Testis (tissue), 2 donors: ENCODE measurements at regions not wholly inside any gene's neighbourhood (a gene's known extent, or its start where the extent isn't known, plus 50 kb on each side); places are given as distances from the start of the nearest gene placed in this dataset.

Source experiments
- DNase-seq: peaks from one replicate; pipeline ENCODE4 v3.0.0-alpha.2; 2019
- H3K27ac ChIP-seq, 2 donors: fragments of 200-600 bp; sonication (generic); one replicate each; pipeline ENCODE4 v1.5.1; 2019
- H3K27me3 ChIP-seq: fragments of 200-600 bp; sonication (generic); one replicate; pipeline ENCODE4 v1.5.1; 2019
- H3K36me3 ChIP-seq: fragments of 200-600 bp; sonication (generic); one replicate; pipeline ENCODE4 v1.5.1; 2017; ENCODE audit warnings: low read depth; ENCODE audit errors: missing control alignments
- H3K4me1 ChIP-seq: fragments of 200-600 bp; sonication (generic); one replicate; pipeline ENCODE4 v1.5.1; 2019
- H3K4me3 ChIP-seq, 2 donors: fragments of 200-600 bp; sonication (generic); one replicate each; pipeline ENCODE4 v1.5.1; 2017 to 2019
- H3K9me3 ChIP-seq: fragments of 200-600 bp; sonication (generic); one replicate; pipeline ENCODE4 v1.5.1; 2017
- POLR2A ChIP-seq: fragments of 450-650 bp; IDR thresholded peaks from one replicate; pipeline ENCODE4 v1.6.1; 2017; ENCODE audit warnings: antibody characterized with exemption, mild to moderate bottlenecking, moderate library complexity
- WGBS, 2 donors: methylation state at CpG; one replicate each; pipeline ENCODE4 v1.1.5; 2018; 5-methylcytosine and 5-hydroxymethylcytosine counted together
- intact Hi-C: fragments of 100-400 bp; cut with DNase I; formaldehyde crosslinking; loops from one replicate; pipeline ENCODE4 v1.15.1; 2023; ENCODE audit warnings: low total_unique reads
- TF ChIP-seq, protein P1 (sequence below), 3 experiments: fragments of 450-650 bp in 2 of 3; fragments of 200-600 bp in 1 of 3; sonication (generic) in 1 of 3; IDR thresholded peaks; one replicate each; pipeline ENCODE4 v1.5.1; 2016 to 2019; ENCODE audit warnings: antibody characterized with exemption in 3 of 3, mild to moderate bottlenecking in 2 of 3, moderate library complexity in 1 of 3

DNA sequence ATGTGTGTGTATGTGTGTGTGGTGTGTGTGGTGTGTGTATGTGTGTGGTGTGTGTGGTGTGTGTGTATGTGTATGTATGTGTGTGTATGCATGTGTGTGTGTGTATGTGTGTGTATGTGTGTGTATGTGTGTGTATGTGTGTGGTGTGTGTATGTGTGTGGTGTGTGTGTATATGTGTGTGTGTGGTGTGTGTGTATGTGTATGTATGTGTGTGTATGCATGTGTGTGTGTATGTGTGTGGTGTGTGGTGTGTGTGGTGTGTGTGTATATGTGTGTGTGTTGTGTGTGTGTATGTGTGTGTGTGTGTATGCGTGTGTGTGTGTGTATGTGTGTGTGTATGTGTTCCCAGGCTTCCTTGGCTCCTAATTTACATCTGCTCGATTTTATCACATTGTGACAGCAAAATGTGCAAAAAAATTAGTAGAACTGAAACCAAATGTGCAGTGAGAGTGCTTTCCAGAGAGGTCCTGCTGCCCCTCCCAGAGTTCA lies 234.5 kb downstream of the BMP7 start:
- 56 to 62% methylated on average over 2 of the region's 2 CpGs for WGBS, 2 donors
- Histone ChIP-seq H3K36me3 (no peaks in the 10 kb centered on the region), H3K4me1 (no peaks in the 10 kb centered on the region), H3K4me3 (no peak overlapping the region), H3K27ac (no peak overlapping the region), H3K9me3 (no peaks in the 10 kb centered on the region), H3K27me3 (no peaks in the 10 kb centered on the region)
- DNase-seq: no peak
- intact Hi-C loops: no loop called here
- no peak for TF ChIP-seq POLR2A
- TF ChIP-seq, protein P1, sequence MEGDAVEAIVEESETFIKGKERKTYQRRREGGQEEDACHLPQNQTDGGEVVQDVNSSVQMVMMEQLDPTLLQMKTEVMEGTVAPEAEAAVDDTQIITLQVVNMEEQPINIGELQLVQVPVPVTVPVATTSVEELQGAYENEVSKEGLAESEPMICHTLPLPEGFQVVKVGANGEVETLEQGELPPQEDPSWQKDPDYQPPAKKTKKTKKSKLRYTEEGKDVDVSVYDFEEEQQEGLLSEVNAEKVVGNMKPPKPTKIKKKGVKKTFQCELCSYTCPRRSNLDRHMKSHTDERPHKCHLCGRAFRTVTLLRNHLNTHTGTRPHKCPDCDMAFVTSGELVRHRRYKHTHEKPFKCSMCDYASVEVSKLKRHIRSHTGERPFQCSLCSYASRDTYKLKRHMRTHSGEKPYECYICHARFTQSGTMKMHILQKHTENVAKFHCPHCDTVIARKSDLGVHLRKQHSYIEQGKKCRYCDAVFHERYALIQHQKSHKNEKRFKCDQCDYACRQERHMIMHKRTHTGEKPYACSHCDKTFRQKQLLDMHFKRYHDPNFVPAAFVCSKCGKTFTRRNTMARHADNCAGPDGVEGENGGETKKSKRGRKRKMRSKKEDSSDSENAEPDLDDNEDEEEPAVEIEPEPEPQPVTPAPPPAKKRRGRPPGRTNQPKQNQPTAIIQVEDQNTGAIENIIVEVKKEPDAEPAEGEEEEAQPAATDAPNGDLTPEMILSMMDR (IDR thresholded peaks at IDR 0.05): no peak

DNA sequence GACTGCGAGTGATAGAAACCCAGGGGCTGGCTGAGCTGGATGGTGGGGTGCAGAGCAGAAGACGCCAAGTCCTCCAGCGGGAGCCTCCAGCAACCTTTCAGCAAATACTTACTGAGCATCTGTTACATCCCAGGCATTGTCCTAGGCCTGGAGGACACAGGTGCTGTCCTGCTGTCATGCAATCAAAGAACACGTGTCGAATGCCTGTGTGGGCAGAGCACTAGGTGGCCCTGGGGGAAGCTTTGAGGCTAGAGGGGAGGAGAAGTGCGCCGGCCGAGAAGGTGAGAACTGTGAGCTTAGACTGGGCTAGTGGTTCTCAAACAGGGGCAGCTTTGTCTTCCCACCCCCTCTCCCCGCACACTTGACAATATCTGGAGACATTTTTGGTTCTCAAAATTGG lies 233.6 kb downstream of the BMP7 start:
- DNase-seq: no peak
- H3K4me1 ChIP-seq: no peaks in the 10 kb centered on the region
- 75 to 84% methylated on average over 9 of the region's 9 CpGs for WGBS, 2 donors
- TF ChIP-seq, protein P1 (IDR thresholded peaks at IDR 0.05): no peak
- TF ChIP-seq POLR2A: no peak
- H3K27ac ChIP-seq: no peak overlapping the region
- no peaks in the 10 kb centered on the region for H3K36me3 ChIP-seq
- H3K9me3 ChIP-seq: no peaks in the 10 kb centered on the region
- intact Hi-C loops: no loop called here
- no peaks in the 10 kb centered on the region for H3K27me3 ChIP-seq
- no peak overlapping the region for H3K4me3 ChIP-seq

DNA sequence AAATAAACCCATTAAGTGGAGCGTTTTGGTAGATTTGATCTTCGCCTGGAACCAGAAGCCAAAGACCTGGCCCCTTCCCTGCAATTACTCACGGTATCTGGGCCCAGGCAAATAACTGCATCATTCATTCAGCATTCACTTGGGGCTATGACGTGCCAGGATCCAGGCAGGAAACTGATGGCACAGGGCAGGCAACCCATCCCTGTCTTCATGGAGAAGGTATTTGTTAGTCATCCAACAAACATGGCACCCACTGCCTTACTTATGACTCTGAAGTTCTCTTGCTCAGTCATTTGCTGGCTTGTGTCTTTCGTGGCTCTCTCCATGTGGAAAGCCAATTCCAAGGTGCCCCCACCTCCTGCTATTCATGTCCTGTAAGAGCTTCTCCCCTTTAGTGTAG lies 232.4 kb downstream of the BMP7 start:
- no peaks in the 10 kb centered on the region for H3K4me1 ChIP-seq
- intact Hi-C loops: no loop called here
- 85 to 86% methylated on average over 5 of the region's 5 CpGs for WGBS, 2 donors
- no peak for DNase-seq
- H3K27ac ChIP-seq: no peak overlapping the region
- no peaks in the 10 kb centered on the region for H3K27me3 ChIP-seq
- H3K9me3 ChIP-seq: no peaks in the 10 kb centered on the region
- no peaks in the 10 kb centered on the region for H3K36me3 ChIP-seq
- H3K4me3 ChIP-seq: no peak overlapping the region
- TF ChIP-seq, protein P1 (IDR thresholded peaks at IDR 0.05): no peak
- no peak for TF ChIP-seq POLR2A

DNA sequence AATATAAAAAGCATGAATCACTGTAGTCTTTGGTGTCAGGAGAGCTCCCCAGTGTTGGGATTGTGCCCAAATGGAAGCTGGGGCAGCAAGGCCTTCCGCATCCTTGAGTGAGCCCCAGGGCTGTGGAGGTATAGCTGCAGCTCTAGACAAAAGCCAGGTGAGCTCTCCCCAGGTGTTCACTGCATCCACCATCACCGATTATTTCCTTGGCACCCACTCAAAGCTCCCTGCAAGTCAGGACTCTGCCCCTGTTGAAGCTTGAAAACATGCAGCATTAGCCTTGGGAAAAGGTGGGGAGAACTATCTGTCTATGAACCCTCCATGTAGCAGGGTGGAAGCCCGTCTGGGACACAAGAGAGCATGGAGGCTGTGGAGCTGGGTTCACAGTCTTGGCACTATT lies 228.8 kb downstream of the BMP7 start:
- Histone ChIP-seq H3K36me3 (no peaks in the 10 kb centered on the region), H3K4me3 (no peak overlapping the region), H3K4me1 (no peaks in the 10 kb centered on the region), H3K9me3 (no peaks in the 10 kb centered on the region), H3K27me3 (no peaks in the 10 kb centered on the region), H3K27ac (no peak overlapping the region)
- DNase-seq: no peak
- intact Hi-C loops: no loop called here
- 88 to 90% methylated on average over 3 of the region's 3 CpGs for WGBS, 2 donors
- TF ChIP-seq POLR2A: no peak
- TF ChIP-seq, protein P1 (IDR thresholded peaks at IDR 0.05): no peak

DNA sequence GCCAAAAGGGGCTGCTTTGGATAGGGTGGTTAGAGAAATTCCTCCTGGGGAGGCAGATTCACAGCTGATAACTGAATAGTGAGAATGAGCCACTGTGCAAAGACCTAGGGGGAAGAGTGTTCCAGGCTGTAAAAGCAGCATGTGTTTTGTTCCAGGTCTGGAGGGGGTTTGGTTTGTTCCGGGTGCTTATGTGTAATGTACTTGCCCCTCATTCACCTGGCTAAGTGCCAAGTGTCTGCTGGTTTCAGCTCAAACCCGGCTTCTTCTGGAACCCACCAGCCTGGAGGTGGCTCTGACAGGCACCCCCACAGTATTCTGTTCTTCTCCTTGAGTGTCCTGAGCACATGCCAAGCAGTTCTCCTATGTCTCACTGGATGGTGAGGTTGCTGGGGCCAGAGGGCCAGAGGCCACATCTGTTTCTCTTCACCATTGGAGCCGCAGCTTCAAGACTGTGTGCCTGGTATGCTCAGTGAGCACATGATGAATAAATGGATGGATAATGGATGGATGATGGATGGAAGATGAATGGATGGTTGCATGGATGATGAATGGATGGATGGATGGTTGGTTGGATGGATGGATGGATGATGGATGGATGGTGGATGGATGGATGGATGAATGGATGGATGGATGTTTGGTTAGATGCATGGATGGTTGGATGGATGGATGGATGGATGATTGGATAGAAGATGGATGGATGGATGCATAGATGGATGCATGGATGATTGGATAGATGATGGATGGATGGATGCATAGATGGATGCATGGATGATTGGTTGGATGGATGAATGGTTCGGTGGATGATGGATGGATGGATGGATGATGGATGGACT lies 227.6 kb downstream of the BMP7 start:
- no peaks in the 10 kb centered on the region for H3K36me3 ChIP-seq
- no peaks in the 10 kb centered on the region for H3K27me3 ChIP-seq
- TF ChIP-seq, protein P1 (IDR thresholded peaks at IDR 0.05): no peak
- TF ChIP-seq POLR2A: no peak
- no peaks in the 10 kb centered on the region for H3K4me1 ChIP-seq
- intact Hi-C loops: no loop called here
- no peak for DNase-seq
- H3K27ac ChIP-seq: no peak overlapping the region
- H3K4me3 ChIP-seq: no peak overlapping the region
- H3K9me3 ChIP-seq: no peaks in the 10 kb centered on the region
- 83 to 92% methylated on average over 4 of the region's 4 CpGs for WGBS, 2 donors
